Activated CD8-positive, alpha-beta T cell treated with anti-CD3 and anti-CD28 coated beads, Interleukin-2, amount 10 ng/mL, durations not matched to agents 7 days and 5 days (primary cell): ENCODE measurements at regions not wholly inside any gene's neighbourhood (a gene's known extent, or its start where the extent isn't known, plus 50 kb on each side); places are given as distances from the start of the nearest gene placed in this dataset.

Experiments used
- ATAC-seq: fragments of 150-1000 bp; cut with Tn5 transposase; one replicate; pipeline ENCODE4 v1.10.0; 2021; ENCODE audit warnings: moderate library complexity
- CTCF ChIA-PET: fragments of 350-600 bp; sonication (Branson Sonifier 250); formaldehyde crosslinking; loops from one replicate; lab custom pipeline; 2021; ENCODE audit warnings: antibody characterized with exemption; lab: Charles Lee
- POLR2A ChIA-PET: fragments of 350-600 bp; sonication (Branson Sonifier 250); formaldehyde crosslinking; loops from one replicate; lab custom pipeline; 2021; ENCODE audit warnings: antibody characterized with exemption; lab: Charles Lee
- DNase-seq: peaks from one replicate; pipeline ENCODE4 v3.0.0-alpha.2; 2020
- H3K27ac Mint-ChIP-seq: one replicate; pipeline ENCODE4 v1.8.0; 2021; ENCODE audit warnings: mild to moderate bottlenecking, mixed read lengths
- H3K27me3 Mint-ChIP-seq: one replicate; pipeline ENCODE4 v1.8.0; 2021; ENCODE audit warnings: low read depth, mixed read lengths
- H3K36me3 Mint-ChIP-seq: one replicate; pipeline ENCODE4 v1.8.0; 2021; ENCODE audit warnings: low read depth, mixed read lengths
- H3K4me1 Mint-ChIP-seq: one replicate; pipeline ENCODE4 v1.8.0; 2021; ENCODE audit warnings: low read depth, mixed read lengths
- H3K4me3 Mint-ChIP-seq: one replicate; pipeline ENCODE4 v1.8.0; 2021; ENCODE audit warnings: mild to moderate bottlenecking, mixed read lengths
- H3K9me3 Mint-ChIP-seq: one replicate; pipeline ENCODE4 v1.8.0; 2022; ENCODE audit warnings: mixed read lengths; ENCODE audit not compliant: insufficient read depth

DNA sequence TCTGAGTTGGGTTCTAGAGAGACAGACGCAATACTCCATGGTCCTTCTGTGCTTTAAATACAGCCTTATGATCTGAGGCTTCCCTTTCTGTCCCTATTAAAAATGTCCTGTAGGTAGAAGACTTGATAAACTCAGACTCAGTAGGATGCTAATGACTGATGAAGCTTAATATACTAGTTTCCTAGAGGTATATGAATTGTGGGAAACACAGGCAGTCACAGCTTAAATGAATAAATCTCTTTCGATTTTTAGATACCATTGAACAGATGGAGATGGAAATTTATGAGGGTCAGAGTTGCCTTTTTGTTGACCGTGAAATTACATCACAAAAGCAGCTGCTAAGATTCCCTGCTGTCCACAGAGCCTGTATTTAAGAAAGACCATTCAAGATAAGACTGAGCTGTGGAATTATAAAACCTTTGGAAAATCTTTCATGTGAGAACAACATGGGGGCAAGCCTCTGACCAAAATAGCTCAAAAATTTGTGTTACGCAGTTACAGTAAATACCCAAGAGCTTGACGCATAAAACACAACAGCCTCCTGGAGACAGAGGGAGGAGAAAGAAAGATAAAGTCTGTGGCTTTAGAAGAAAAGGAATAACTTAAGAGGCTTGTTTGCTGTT is 172.3 kb downstream of the AASDHPPT start:
- Mint-ChIP-seq H3K4me3 (no peak overlapping the region), H3K27ac (no peak overlapping the region), H3K36me3 (no peaks in the 10 kb centered on the region), H3K9me3 (no peaks in the 10 kb centered on the region), H3K27me3 (no peaks in the 10 kb centered on the region), H3K4me1 (no peaks in the 10 kb centered on the region)
- CTCF ChIA-PET: no interaction called here
- DNase-seq (no peak), ATAC-seq (no peak)
- POLR2A ChIA-PET: no interaction called here

DNA sequence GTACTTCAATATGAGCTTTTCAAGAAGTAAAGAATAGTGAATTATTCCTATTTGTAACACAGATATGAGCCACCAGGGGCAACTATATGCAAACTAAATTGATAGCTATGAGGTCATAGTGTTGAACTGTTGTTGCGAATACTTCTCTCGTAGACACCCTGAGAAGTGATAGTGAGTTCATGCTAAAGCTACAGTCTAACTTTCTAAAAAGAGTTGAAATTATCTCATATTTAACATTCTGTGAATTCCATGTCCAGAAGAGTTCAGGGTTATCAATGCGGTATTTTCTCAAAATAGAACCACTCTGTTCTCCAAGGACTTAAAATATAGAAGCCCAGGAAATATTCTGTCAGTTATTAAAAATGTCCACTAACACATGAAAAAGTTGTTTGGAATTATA is 185.4 kb downstream of the AASDHPPT start:
- Mint-ChIP-seq H3K4me3 (no peak overlapping the region), H3K9me3 (no peaks in the 10 kb centered on the region)
- POLR2A ChIA-PET: no interaction called here

DNA sequence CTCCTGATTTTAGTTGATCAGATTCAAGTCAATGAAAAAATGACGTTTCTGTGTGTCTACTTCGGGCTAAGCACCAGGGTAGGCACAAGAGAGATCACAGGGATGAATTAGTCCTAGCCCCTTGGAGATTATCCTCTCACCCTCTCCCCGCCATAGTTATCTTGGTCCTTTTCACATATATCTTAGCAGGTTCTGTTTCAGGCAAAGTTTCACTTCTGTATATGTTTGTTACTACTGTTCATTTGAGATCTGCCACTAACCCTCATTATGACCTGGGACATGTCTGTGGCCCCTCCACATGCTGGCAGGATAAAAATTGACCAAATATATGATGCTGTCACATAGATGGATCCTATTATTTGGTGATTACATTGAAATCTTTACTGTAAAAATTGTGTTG is 186.1 kb downstream of the AASDHPPT start:
- H3K36me3 Mint-ChIP-seq: no peaks in the 10 kb centered on the region
- ATAC-seq (no peak), DNase-seq (no peak)
- no peaks in the 10 kb centered on the region for H3K9me3 Mint-ChIP-seq
- no peak overlapping the region for H3K4me3 Mint-ChIP-seq
- H3K27ac Mint-ChIP-seq: no peak overlapping the region
- H3K27me3 Mint-ChIP-seq: no peaks in the 10 kb centered on the region
- no peaks in the 10 kb centered on the region for H3K4me1 Mint-ChIP-seq
- CTCF ChIA-PET: no interaction called here
- POLR2A ChIA-PET: no interaction called here

More for the DNA sequence above, 185.4 kb downstream of the AASDHPPT start:
- H3K27me3 Mint-ChIP-seq: no peaks in the 10 kb centered on the region
- DNase-seq: no peak
- no peaks in the 10 kb centered on the region for H3K36me3 Mint-ChIP-seq
- CTCF ChIA-PET: no interaction called here
- ATAC-seq: no peak
- H3K4me1 Mint-ChIP-seq: no peaks in the 10 kb centered on the region
- no peak overlapping the region for H3K27ac Mint-ChIP-seq

GRCh38 chr11:106271086-106271485 is 193.6 kb downstream of the AASDHPPT start:
- H3K27ac Mint-ChIP-seq: no peak overlapping the region
- CTCF ChIA-PET: no interaction called here
- no peaks in the 10 kb centered on the region for H3K27me3 Mint-ChIP-seq
- H3K4me1 Mint-ChIP-seq: no peaks in the 10 kb centered on the region
- POLR2A ChIA-PET: no interaction called here
- ATAC-seq (no peak), DNase-seq (no peak)
- peaks cover 9% of the 10 kb centered on the region for H3K9me3 Mint-ChIP-seq
- no peaks in the 10 kb centered on the region for H3K36me3 Mint-ChIP-seq
- H3K4me3 Mint-ChIP-seq: no peak overlapping the region

GRCh38 chr11:106271686-106272085 is 194.2 kb downstream of the AASDHPPT start:
- Mint-ChIP-seq H3K4me1 (no peaks in the 10 kb centered on the region), H3K36me3 (no peaks in the 10 kb centered on the region), H3K4me3 (no peak overlapping the region), H3K9me3 (peaks cover 9% of the 10 kb centered on the region), H3K27me3 (no peaks in the 10 kb centered on the region), H3K27ac (no peak overlapping the region)
- CTCF ChIA-PET: no interaction called here
- DNase-seq: no peak
- ATAC-seq: no peak
- POLR2A ChIA-PET: no interaction called here

DNA sequence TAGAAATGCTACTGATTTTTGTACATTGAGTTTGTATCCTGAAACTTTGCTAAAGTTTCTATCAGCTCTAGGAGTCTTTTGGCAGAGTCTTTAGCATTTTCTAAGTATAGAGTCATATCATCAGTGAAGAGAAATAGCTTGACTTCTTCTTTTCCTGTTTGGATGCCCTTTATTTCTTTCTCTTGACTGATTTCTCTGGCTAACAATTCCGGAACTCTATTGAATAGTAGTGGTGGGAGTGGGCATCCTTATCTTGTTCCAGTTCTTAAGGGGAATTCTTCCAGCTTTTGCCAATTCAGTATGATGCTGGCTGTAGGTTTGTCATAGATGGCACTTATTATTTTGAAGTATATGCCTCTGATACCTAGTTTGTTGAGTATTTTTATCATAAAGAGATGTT is 197.7 kb downstream of the AASDHPPT start:
- peaks cover 6% of the 10 kb centered on the region for H3K9me3 Mint-ChIP-seq
- ChIA-PET CTCF (no interaction called here), POLR2A (no interaction called here)
- no peak overlapping the region for H3K27ac Mint-ChIP-seq
- ATAC-seq (no peak), DNase-seq (no peak)
- no peaks in the 10 kb centered on the region for H3K4me1 Mint-ChIP-seq
- no peaks in the 10 kb centered on the region for H3K27me3 Mint-ChIP-seq
- no peak overlapping the region for H3K4me3 Mint-ChIP-seq
- H3K36me3 Mint-ChIP-seq: no peaks in the 10 kb centered on the region

DNA sequence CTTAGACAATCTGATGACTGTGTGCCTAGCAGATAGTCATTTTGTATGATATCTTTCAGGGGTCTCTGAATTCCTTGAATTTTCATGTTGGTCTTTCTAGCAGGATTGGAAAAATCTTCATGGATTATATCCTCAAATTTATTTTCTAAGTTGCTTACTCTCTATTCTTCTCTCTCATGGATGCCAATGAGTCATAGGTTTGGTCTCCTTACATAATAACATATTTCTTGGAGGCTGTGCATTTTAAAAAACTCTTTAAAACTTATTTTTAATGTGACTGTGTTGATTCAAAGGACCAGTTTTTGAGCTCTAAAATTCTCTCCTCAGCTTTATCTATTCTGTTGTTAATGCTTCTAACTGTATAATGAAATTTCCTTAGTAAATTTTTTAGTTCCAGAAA is 198.7 kb downstream of the AASDHPPT start:
- H3K9me3 Mint-ChIP-seq: peaks cover 6% of the 10 kb centered on the region
- POLR2A ChIA-PET: no interaction called here

DNA sequence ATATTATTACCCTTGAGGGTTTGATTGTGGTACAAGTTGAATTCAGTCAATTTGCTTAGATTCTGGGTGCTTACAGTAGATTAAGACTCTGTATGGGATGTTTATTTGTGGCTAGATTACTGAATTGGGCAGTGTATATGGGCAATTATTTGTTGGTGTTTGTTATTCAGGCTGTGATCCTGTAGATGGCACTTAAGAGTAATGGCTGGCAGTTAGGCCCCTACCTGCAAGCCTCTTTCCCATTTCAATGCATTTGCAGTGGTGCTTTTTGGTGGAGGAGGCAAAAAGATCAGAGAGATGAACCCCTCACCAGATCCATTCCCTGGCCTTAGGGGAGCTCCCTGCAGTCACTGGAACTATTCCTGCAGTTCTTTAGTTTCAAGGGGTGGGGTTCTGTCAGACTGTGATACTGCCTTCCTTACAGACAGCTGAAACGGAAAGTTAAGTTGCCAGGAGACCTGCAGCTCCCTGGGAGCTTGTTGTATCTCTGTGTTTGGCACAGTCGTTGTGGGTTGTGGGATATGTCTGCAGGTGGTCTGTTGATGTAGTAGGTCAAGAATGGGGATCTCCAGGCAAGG is 199.5 kb downstream of the AASDHPPT start:
- Mint-ChIP-seq H3K27ac (no peak overlapping the region), H3K36me3 (no peaks in the 10 kb centered on the region), H3K4me1 (no peaks in the 10 kb centered on the region), H3K27me3 (no peaks in the 10 kb centered on the region), H3K4me3 (no peak overlapping the region), H3K9me3 (peaks cover 6% of the 10 kb centered on the region)
- DNase-seq (no peak), ATAC-seq (no peak)
- ChIA-PET CTCF (no interaction called here), POLR2A (no interaction called here)

More for the DNA sequence above, 198.7 kb downstream of the AASDHPPT start:
- Mint-ChIP-seq H3K4me3 (no peak overlapping the region), H3K4me1 (no peaks in the 10 kb centered on the region), H3K27ac (no peak overlapping the region), H3K36me3 (no peaks in the 10 kb centered on the region), H3K27me3 (no peaks in the 10 kb centered on the region)
- ATAC-seq (no peak), DNase-seq (no peak)
- CTCF ChIA-PET: no interaction called here

DNA sequence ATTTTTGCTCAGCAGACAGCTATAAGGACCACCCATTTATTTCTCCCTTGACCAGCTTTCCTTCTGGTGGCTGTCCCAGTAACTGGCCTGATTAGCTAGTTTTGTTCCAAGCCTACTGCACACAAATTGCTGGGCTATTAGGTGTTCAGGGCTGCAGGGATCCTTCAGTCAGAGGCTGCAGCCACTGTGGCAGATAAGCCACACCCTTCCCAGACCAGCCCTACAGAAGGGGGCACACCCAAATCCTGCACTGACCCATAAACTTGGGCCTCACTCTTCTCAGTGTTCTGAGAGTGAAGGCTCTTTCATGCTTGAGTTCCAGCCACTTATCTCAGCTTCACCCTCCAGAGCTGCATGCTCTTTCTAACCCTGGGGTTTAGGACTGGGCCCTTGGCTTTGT is 200.0 kb downstream of the AASDHPPT start:
- POLR2A ChIA-PET: no interaction called here
- CTCF ChIA-PET: no interaction called here
- no peak for ATAC-seq

DNA sequence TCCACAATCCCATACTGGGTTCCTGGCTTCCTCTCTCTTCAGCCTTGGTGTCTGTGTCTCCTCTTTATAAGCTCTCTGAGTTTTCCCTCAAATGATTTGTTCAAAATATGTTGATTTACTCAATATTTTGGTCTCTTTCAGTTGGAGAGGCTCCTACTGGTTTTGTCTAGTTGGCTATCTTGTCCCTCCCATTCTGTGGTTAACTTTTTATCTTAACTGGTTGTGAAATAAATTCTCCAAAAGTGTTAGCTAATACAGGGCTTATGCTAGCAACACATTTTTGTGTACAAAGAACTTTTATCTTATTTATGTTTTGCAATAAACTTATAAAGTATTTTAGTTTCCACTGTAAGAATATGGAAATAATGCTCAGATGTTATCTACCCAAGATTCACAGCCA is 200.9 kb downstream of the AASDHPPT start:
- ChIA-PET CTCF (no interaction called here), POLR2A (no interaction called here)
- no peak for DNase-seq
- Mint-ChIP-seq H3K27me3 (no peaks in the 10 kb centered on the region), H3K9me3 (peaks cover 2% of the 10 kb centered on the region), H3K4me1 (no peaks in the 10 kb centered on the region), H3K27ac (no peak overlapping the region), H3K36me3 (no peaks in the 10 kb centered on the region), H3K4me3 (no peak overlapping the region)
- no peak for ATAC-seq

More for the DNA sequence above, 200.0 kb downstream of the AASDHPPT start:
- no peaks in the 10 kb centered on the region for H3K27me3 Mint-ChIP-seq
- H3K9me3 Mint-ChIP-seq: peaks cover 6% of the 10 kb centered on the region
- H3K4me1 Mint-ChIP-seq: no peaks in the 10 kb centered on the region
- no peak overlapping the region for H3K4me3 Mint-ChIP-seq
- DNase-seq: no peak
- no peak overlapping the region for H3K27ac Mint-ChIP-seq
- no peaks in the 10 kb centered on the region for H3K36me3 Mint-ChIP-seq

GRCh38 chr11:106280036-106280435 is 202.6 kb downstream of the AASDHPPT start:
- Mint-ChIP-seq H3K36me3 (no peaks in the 10 kb centered on the region), H3K27ac (no peak overlapping the region), H3K27me3 (no peaks in the 10 kb centered on the region), H3K4me3 (no peak overlapping the region), H3K4me1 (no peaks in the 10 kb centered on the region), H3K9me3 (no peaks in the 10 kb centered on the region)
- POLR2A ChIA-PET: no interaction called here
- CTCF ChIA-PET: no interaction called here
- ATAC-seq (no peak), DNase-seq (no peak)

GRCh38 chr11:106281455-106282173 is 204.2 kb downstream of the AASDHPPT start:
- Mint-ChIP-seq H3K27ac (no peak overlapping the region), H3K27me3 (no peaks in the 10 kb centered on the region), H3K4me1 (no peaks in the 10 kb centered on the region), H3K9me3 (no peaks in the 10 kb centered on the region), H3K36me3 (no peaks in the 10 kb centered on the region), H3K4me3 (no peak overlapping the region)
- ATAC-seq (no peak), DNase-seq (no peak)
- CTCF ChIA-PET: no interaction called here
- POLR2A ChIA-PET: no interaction called here
